ENCODE measurements at regions not wholly inside any gene's neighbourhood (a gene's known extent, or its start where the extent isn't known, plus 50 kb on each side); places are given as distances from the start of the nearest gene placed in this dataset.

GRCh38 chr14:46482200-46482599, 169.4 kb downstream of the RPL10L start:
- no peak for DNase-seq
- Histone ChIP-seq H3K27ac (no peak overlapping the region), H3K9me3 (no peaks in the 10 kb centered on the region), H3K27me3 (no peaks in the 10 kb centered on the region), H3K36me3 (no peaks in the 10 kb centered on the region), H3K4me3 (no peak overlapping the region), H3K4me1 (no peaks in the 10 kb centered on the region)
- TF ChIP-seq, protein P1, sequence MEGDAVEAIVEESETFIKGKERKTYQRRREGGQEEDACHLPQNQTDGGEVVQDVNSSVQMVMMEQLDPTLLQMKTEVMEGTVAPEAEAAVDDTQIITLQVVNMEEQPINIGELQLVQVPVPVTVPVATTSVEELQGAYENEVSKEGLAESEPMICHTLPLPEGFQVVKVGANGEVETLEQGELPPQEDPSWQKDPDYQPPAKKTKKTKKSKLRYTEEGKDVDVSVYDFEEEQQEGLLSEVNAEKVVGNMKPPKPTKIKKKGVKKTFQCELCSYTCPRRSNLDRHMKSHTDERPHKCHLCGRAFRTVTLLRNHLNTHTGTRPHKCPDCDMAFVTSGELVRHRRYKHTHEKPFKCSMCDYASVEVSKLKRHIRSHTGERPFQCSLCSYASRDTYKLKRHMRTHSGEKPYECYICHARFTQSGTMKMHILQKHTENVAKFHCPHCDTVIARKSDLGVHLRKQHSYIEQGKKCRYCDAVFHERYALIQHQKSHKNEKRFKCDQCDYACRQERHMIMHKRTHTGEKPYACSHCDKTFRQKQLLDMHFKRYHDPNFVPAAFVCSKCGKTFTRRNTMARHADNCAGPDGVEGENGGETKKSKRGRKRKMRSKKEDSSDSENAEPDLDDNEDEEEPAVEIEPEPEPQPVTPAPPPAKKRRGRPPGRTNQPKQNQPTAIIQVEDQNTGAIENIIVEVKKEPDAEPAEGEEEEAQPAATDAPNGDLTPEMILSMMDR (IDR thresholded peaks at IDR 0.05), result no peak
- TF ChIP-seq POLR2A (IDR thresholded peaks at IDR 0.05), result no peak

- no peak overlapping the region for H3K27ac ChIP-seq
- no peaks in the 10 kb centered on the region for H3K9me3 ChIP-seq
- H3K27me3 ChIP-seq, result no peaks in the 10 kb centered on the region
- H3K4me3 ChIP-seq, result no peak overlapping the region
- H3K36me3 ChIP-seq, result no peaks in the 10 kb centered on the region
- no peaks in the 10 kb centered on the region for H3K4me1 ChIP-seq
- no peak for TF ChIP-seq POLR2A (IDR thresholded peaks at IDR 0.05)
- TF ChIP-seq, protein P1 (IDR thresholded peaks at IDR 0.05), result no peak
- no peak for DNase-seq
Measured at GRCh38 chr14:46480817-46481216, 170.8 kb downstream of the RPL10L start.

DNA sequence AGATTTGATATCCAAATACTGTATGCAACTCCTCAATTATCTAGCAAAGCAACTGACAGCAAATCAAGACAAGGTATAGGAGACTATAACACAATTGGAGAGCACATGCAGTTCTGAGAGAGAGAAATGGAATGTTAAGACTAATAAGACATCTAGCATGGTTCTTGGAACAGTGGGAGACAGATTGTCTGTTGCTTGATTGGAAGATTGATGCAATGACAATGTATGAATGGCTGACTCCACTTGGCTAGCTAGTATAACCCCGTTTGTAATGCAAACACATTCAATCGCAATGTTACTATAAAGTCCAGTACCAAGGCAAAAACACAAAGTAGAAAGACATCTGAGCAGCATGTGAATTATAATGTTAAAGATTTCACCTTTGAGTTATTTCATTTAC, 179.3 kb downstream of the RPL10L start:
- H3K27me3 ChIP-seq, result no peaks in the 10 kb centered on the region
- H3K9me3 ChIP-seq, result no peaks in the 10 kb centered on the region
- DNase-seq, result no peak
- H3K36me3 ChIP-seq, result no peaks in the 10 kb centered on the region
- TF ChIP-seq POLR2A (IDR thresholded peaks at IDR 0.05), result no peak
- TF ChIP-seq, protein P1 (IDR thresholded peaks at IDR 0.05), result no peak
- no peak overlapping the region for H3K27ac ChIP-seq
- no peaks in the 10 kb centered on the region for H3K4me1 ChIP-seq
- H3K4me3 ChIP-seq, result no peak overlapping the region

- no peak overlapping the region for H3K4me3 ChIP-seq
- H3K27ac ChIP-seq, result no peak overlapping the region
- H3K9me3 ChIP-seq, result no peaks in the 10 kb centered on the region
- H3K36me3 ChIP-seq, result no peaks in the 10 kb centered on the region
- TF ChIP-seq, protein P1 (IDR thresholded peaks at IDR 0.05), result no peak
- no peak for TF ChIP-seq POLR2A (IDR thresholded peaks at IDR 0.05)
- H3K4me1 ChIP-seq, result no peaks in the 10 kb centered on the region
- no peaks in the 10 kb centered on the region for H3K27me3 ChIP-seq
- DNase-seq, result no peak
Measured at GRCh38 chr14:46464341-46464740, 187.2 kb downstream of the RPL10L start.

DNA sequence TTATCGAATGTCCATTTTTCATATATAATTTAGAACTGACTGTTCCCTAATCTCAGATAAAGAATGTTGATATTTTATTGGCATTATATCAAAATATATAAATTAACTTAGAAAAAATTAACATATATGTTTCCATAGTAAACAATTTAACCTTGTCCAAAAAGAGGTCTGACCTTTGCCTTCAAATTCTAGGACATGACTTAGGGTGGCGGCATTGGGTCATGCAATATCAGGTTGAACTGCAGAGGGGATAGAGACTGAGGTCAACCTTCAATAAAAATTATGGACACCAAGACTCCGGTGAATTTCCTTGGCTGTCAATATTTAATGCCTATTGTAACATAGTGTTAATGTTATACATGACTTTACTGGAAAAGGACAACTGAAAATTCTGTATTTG, 199.8 kb downstream of the RPL10L start:
- H3K4me1 ChIP-seq, result no peaks in the 10 kb centered on the region
- no peak for DNase-seq
- H3K9me3 ChIP-seq, result no peaks in the 10 kb centered on the region
- no peak overlapping the region for H3K4me3 ChIP-seq
- no peak overlapping the region for H3K27ac ChIP-seq
- no peaks in the 10 kb centered on the region for H3K27me3 ChIP-seq
- H3K36me3 ChIP-seq, result no peaks in the 10 kb centered on the region
- no peak for TF ChIP-seq POLR2A (IDR thresholded peaks at IDR 0.05)
- TF ChIP-seq, protein P1 (IDR thresholded peaks at IDR 0.05), result no peak

DNA sequence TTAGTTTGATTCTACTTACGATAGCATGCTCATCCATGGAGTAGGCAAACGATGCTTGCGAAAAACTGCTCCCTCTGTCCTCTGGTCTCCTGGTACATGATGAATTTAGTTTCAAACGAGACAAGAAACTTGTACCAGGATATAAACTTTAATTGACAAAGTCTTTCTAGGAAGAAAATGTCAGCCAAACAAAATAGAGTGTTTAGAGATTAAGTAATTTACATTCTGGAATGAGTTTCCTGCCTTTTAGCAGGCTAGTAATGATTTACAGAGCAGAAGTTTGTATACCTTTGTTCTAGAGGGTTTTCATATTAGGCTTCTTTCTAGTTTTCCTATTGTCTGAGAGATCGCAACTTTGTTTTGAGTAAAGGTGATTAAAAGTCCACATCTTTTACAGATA, 206.9 kb downstream of the RPL10L start:
- TF ChIP-seq POLR2A (IDR thresholded peaks at IDR 0.05), result no peak
- TF ChIP-seq, protein P1 (IDR thresholded peaks at IDR 0.05), result no peak
- no peak for DNase-seq
- H3K27ac ChIP-seq, result no peak overlapping the region
- no peaks in the 10 kb centered on the region for H3K4me1 ChIP-seq
- H3K9me3 ChIP-seq, result no peaks in the 10 kb centered on the region
- no peaks in the 10 kb centered on the region for H3K27me3 ChIP-seq
- H3K36me3 ChIP-seq, result no peaks in the 10 kb centered on the region
- no peak overlapping the region for H3K4me3 ChIP-seq

Measured in Peyer's patch (tissue), 4 donors.